ENCODE measurements at regions not wholly inside any gene's neighbourhood (a gene's known extent, or its start where the extent isn't known, plus 50 kb on each side); places are given as distances from the start of the nearest gene placed in this dataset.
A peak's percentile ranks its signal among the peaks of the same experiment; 100 is the strongest.

GRCh38 chr1:37270639-37271038 lies 203.7 kb upstream of the ZC3H12A start:
- peaks cover 0 to 2% (median 0%) of the 10 kb centered on the region in 3 experiments; a peak in 1 of 7 replicates for H3K36me3 Mint-ChIP-seq (ENCODE audit: insufficient read depth in 1 of 3, low read depth in 3 of 3)
- H3T11ph ChIP-seq (ENCODE audit: low read length): no peak overlapping the region
- no peak overlapping the region for H4K8ac ChIP-seq (replicated peaks; ENCODE audit: insufficient read length, low read depth, low read length)
- no peaks in the 10 kb centered on the region for H3K79me2 ChIP-seq (ENCODE audit: insufficient read depth, low read length)
- H3K4me3 Mint-ChIP-seq: no peak overlapping the region
- H3K27ac ChIP-seq (ENCODE audit: insufficient read length, low read depth, low read length): no peak overlapping the region
- no peak overlapping the region for H3K4me2 ChIP-seq (ENCODE audit: insufficient read depth, insufficient read length, low read length)
- peak; percentile 28; the same call in 2 of the 3 replicates for TF ChIP-seq CTCF (conservative IDR thresholded peaks at IDR 0.05)
- H3K56ac ChIP-seq (ENCODE audit: insufficient read length, low read depth, low read length): no peak overlapping the region
- H3K9me3 ChIP-seq (ENCODE audit: control insufficient read depth, low read depth, low read length): no peaks in the 10 kb centered on the region
- no peaks in the 10 kb centered on the region; the same call in 1 of the 2 replicates for H3K4me1 ChIP-seq (ENCODE audit: insufficient read depth, low read length)
- H4K5ac ChIP-seq (ENCODE audit: insufficient read length, low read depth, low read length): no peak overlapping the region
- no CpG with 5 or more reads among the region's 3 CpGs for WGBS (ENCODE audit: extremely low coverage, insufficient read length, low lambda C conversion rate)
- H2BK5ac ChIP-seq (ENCODE audit: insufficient read length, low read length): no peak overlapping the region
- no peak overlapping the region for H2BK120ac ChIP-seq (ENCODE audit: low read depth, low read length, poor library complexity, severe bottlenecking)
- no peak overlapping the region for H3K9ac ChIP-seq (ENCODE audit: extremely low read depth, insufficient read length, low read length)
- H3K79me1 ChIP-seq (ENCODE audit: insufficient read depth, low read depth, low read length, poor library complexity, severe bottlenecking): no peaks in the 10 kb centered on the region
- H3K23me2 ChIP-seq (ENCODE audit: insufficient read length, low read depth, low read length, poor library complexity, severe bottlenecking): no peaks in the 10 kb centered on the region
- H3K27me3 ChIP-seq (ENCODE audit: insufficient read depth, low read length): no peaks in the 10 kb centered on the region
- H3K4ac ChIP-seq (ENCODE audit: low read depth, low read length): no peak overlapping the region
- no peak overlapping the region for H3K18ac ChIP-seq (ENCODE audit: insufficient read length, low read depth, low read length)
- no peak for DNase-seq
- no peak overlapping the region for H3K14ac ChIP-seq (ENCODE audit: insufficient read depth, low read length)
- no peak overlapping the region for H3K23ac ChIP-seq (ENCODE audit: insufficient read length, low read depth, low read length)
- no peak overlapping the region for H2BK12ac ChIP-seq (ENCODE audit: insufficient read length, low read depth, low read length)
- H3K27me3 Mint-ChIP-seq (ENCODE audit: low read depth): no peaks in the 10 kb centered on the region; the same call in 1 of the 2 replicates
- peaks cover 45 to 60% of the 10 kb centered on the region in 2 experiments for H3K4me1 Mint-ChIP-seq
- H2BK15ac ChIP-seq (ENCODE audit: low read depth, low read length): no peak overlapping the region
- no peak overlapping the region for H2AK5ac ChIP-seq (ENCODE audit: insufficient read length, low read length)
- H4K91ac ChIP-seq (ENCODE audit: insufficient read length, low read depth, low read length): no peak overlapping the region
- no peak overlapping the region for H2BK20ac ChIP-seq (ENCODE audit: low read depth, low read length, poor library complexity, severe bottlenecking)
- H2AFZ ChIP-seq (ENCODE audit: low read length): no peak overlapping the region
- no peak overlapping the region for H3K27ac Mint-ChIP-seq
- H4K20me1 ChIP-seq (ENCODE audit: control insufficient read depth, insufficient read depth, insufficient read length): no peaks in the 10 kb centered on the region
- H3K9me3 Mint-ChIP-seq: peaks cover 1 to 3% of the 10 kb centered on the region in 2 experiments; a peak in 3 of 5 replicates

All from H9 (cell line).